ENCODE measurements at regions not wholly inside any gene's neighbourhood (a gene's known extent, or its start where the extent isn't known, plus 50 kb on each side); places are given as distances from the start of the nearest gene placed in this dataset.

- TF ChIP-seq CTCF (IDR thresholded peaks at IDR 0.05; ENCODE audit: insufficient read depth, low read depth, low read length): no peak
- no peak for TF ChIP-seq EZH2 (IDR thresholded peaks at IDR 0.05; ENCODE audit: insufficient read depth, low read length)
Measured at GRCh38 chr7:155986497-155987160, 174.4 kb upstream of the SHH start.
